Astrocyte of the cerebellum (primary cell): ENCODE measurements at regions not wholly inside any gene's neighbourhood (a gene's known extent, or its start where the extent isn't known, plus 50 kb on each side); places are given as distances from the start of the nearest gene placed in this dataset.

Experiments used
- DNase-seq: peaks from one replicate; pipeline ENCODE4 v3.0.0-alpha.2; 2011; ENCODE audit warnings: low read depth
- H3K4me3 ChIP-seq: 2 replicates; pipeline ENCODE4 v1.5.1; 2011; ENCODE audit warnings: mild to moderate bottlenecking, low read depth, low read length, moderate library complexity
- CTCF ChIP-seq: IDR thresholded peaks from 2 replicates; pipeline ENCODE4 v1.5.1; 2012; ENCODE audit warnings: low read length, low read depth, moderate library complexity, mild to moderate bottlenecking; ENCODE audit errors: missing control alignments
- in situ Hi-C: cut with HindIII; loops from 2 replicates; pipeline ENCODE4 v1.10.0; 2017; ENCODE audit warnings: low sequenced_read_pairs

- DNase-seq: no peak
- no peak for TF ChIP-seq CTCF
- H3K4me3 ChIP-seq: no peak overlapping the region
- in situ Hi-C loops: no loop called here
Measured at GRCh38 chr11:112418438-112418837, 157.8 kb upstream of the PLET1 start.

DNA sequence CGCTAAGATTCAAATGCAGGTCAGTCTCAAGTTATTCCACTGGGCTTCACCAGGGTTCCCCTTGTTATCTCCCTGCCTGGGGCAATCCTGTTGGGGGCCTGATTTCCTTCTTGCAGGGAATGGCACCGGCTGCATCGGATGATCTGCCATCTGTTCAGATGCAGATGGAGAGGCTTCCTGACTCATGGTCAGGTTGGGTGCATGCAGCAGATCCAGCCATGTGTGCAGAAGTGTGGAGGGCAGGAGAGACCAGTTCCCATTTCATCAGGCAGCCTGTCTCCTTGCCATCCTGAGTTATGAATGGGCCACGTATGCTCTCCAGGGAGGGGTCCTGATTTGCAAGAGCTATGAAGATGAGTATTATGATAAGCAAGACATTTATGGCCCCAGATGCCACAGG lies 161.2 kb upstream of the PLET1 start:
- no peak for TF ChIP-seq CTCF
- in situ Hi-C loops: no loop called here
- no peak for DNase-seq
- no peak overlapping the region for H3K4me3 ChIP-seq

DNA sequence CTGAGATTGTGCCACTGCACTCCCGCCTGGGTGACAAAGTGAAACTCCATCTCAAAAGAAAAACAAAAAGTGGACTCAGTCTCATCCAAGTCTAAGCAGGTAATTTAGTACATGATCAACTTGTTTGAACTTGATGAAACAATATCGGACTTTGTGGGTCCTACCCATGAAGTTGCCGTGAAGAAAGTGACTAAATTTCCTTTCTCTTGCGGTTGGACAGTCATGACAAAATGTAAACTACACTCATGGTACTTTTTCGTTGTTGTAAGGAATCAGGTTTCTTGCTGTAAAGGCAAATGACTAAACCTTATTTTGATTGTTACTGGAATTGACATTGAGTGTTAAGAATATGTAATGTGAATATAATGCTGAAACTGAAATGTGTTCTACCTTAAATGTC lies 164.5 kb upstream of the PLET1 start:
- H3K4me3 ChIP-seq: no peak overlapping the region
- in situ Hi-C loops: no loop called here
- DNase-seq: no peak
- TF ChIP-seq CTCF: no peak

- DNase-seq: no peak
- TF ChIP-seq CTCF: no peak
- H3K4me3 ChIP-seq: no peak overlapping the region
- in situ Hi-C loops: no loop called here
Measured at GRCh38 chr11:112437096-112437495, 176.4 kb upstream of the PLET1 start.

GRCh38 chr11:112439614-112440013 lies 179.0 kb upstream of the PLET1 start:
- no peak overlapping the region for H3K4me3 ChIP-seq
- in situ Hi-C loops: no loop called here
- no peak for TF ChIP-seq CTCF
- no peak for DNase-seq

- DNase-seq: no peak
- no peak overlapping the region for H3K4me3 ChIP-seq
- TF ChIP-seq CTCF: no peak
- in situ Hi-C loops: no loop called here
Measured at GRCh38 chr11:112440518-112440917, 179.9 kb upstream of the PLET1 start.

GRCh38 chr11:112448168-112448567 lies 187.5 kb upstream of the PLET1 start:
- no peak for DNase-seq
- no peak for TF ChIP-seq CTCF
- in situ Hi-C loops: no loop called here
- H3K4me3 ChIP-seq: no peak overlapping the region
